ENCODE measurements at regions not wholly inside any gene's neighbourhood (a gene's known extent, or its start where the extent isn't known, plus 50 kb on each side); places are given as distances from the start of the nearest gene placed in this dataset.

- TF ChIP-seq, protein P1, sequence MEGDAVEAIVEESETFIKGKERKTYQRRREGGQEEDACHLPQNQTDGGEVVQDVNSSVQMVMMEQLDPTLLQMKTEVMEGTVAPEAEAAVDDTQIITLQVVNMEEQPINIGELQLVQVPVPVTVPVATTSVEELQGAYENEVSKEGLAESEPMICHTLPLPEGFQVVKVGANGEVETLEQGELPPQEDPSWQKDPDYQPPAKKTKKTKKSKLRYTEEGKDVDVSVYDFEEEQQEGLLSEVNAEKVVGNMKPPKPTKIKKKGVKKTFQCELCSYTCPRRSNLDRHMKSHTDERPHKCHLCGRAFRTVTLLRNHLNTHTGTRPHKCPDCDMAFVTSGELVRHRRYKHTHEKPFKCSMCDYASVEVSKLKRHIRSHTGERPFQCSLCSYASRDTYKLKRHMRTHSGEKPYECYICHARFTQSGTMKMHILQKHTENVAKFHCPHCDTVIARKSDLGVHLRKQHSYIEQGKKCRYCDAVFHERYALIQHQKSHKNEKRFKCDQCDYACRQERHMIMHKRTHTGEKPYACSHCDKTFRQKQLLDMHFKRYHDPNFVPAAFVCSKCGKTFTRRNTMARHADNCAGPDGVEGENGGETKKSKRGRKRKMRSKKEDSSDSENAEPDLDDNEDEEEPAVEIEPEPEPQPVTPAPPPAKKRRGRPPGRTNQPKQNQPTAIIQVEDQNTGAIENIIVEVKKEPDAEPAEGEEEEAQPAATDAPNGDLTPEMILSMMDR (IDR thresholded peaks at IDR 0.05; ENCODE audit: low read depth, low read length): peak; percentile 40
- TF ChIP-seq EZH2phosphoT487 (IDR thresholded peaks at IDR 0.05; ENCODE audit: low read depth): no peak
Observed at GRCh38 chr4:148770377-148770776, 328.2 kb upstream of the NR3C2 start.

Measured in OCI-LY3 (cell line).